ENCODE measurements at regions not wholly inside any gene's neighbourhood (a gene's known extent, or its start where the extent isn't known, plus 50 kb on each side); places are given as distances from the start of the nearest gene placed in this dataset.

- POLR2A ChIA-PET, result no interaction called here
- ATAC-seq, result no peak
- no peaks in the 10 kb centered on the region for H3K9me3 ChIP-seq (replicated peaks; ENCODE audit: control insufficient read depth, insufficient read depth, low read depth, low read length)
- no peak for FAIRE-seq
- no peak overlapping the region for H2AFZ ChIP-seq (ENCODE audit: low read depth, low read length)
- H4K20me1 ChIP-seq (replicated peaks; ENCODE audit: control insufficient read depth, insufficient read depth, low read length), result no peaks in the 10 kb centered on the region
- in situ Hi-C loops (cut with MboI), result no loop called here
- intact Hi-C loops (cut with micrococcal nuclease), result no loop called here
- 10% methylated on average over 1 of the region's 1 CpG for WGBS (ENCODE audit: insufficient coverage, low coverage, missing lambda C conversion rate)
- no peak overlapping the region for H3K9ac ChIP-seq (ENCODE audit: insufficient read depth in 1 of 2, low read depth in 2 of 2, low read length in 2 of 2)
- H3K79me2 ChIP-seq (ENCODE audit: control insufficient read depth, insufficient read depth, low read length), result no peaks in the 10 kb centered on the region
- no TSS peak for BruUV-seq (replicated peaks)
- CTCF ChIA-PET (ENCODE audit: low intra/inter-chr PET ratio), result no interaction called here
- no peak overlapping the region for H3K27ac ChIP-seq (ENCODE audit: extremely low read depth, low read depth, low read length)
- H3K4me1 ChIP-seq (replicated peaks in 1 of 2; ENCODE audit: control insufficient read depth in 2 of 2, insufficient read depth in 2 of 2, low read length in 2 of 2), result no peaks in the 10 kb centered on the region
- no peaks in the 10 kb centered on the region for H3K36me3 ChIP-seq (ENCODE audit: control insufficient read depth, insufficient read depth, low read length)
- no peak overlapping the region for H3K4me2 ChIP-seq (ENCODE audit: insufficient read depth, low read length)
- TF ChIP-seq ZNF644 (tag; IDR thresholded peaks at IDR 0.05; ENCODE audit: low read depth) (no peak), NR3C1 (CRISPR knock-in tag; IDR thresholded peaks at IDR 0.05) (no peak), ZNF174 (CRISPR knock-in tag; IDR thresholded peaks at IDR 0.05) (no peak), XRCC3 (IDR thresholded peaks at IDR 0.05) (no peak), MCM2 (IDR thresholded peaks at IDR 0.05; ENCODE audit: low read depth) (no peak), LCOR (CRISPR knock-in tag; IDR thresholded peaks at IDR 0.05) (no peak), C11orf30 (IDR thresholded peaks at IDR 0.05; ENCODE audit: low read depth) (no peak), ZNF707 (CRISPR knock-in tag; conservative IDR thresholded peaks at IDR 0.05) (no peak), EP400 (IDR thresholded peaks at IDR 0.05) (no peak), ZNF239 (CRISPR knock-in tag; IDR thresholded peaks at IDR 0.05) (no peak), SETDB1 (IDR thresholded peaks at IDR 0.05; ENCODE audit: low read length) (no peak), SRSF7 (optimal IDR thresholded peaks at IDR 0.05; ENCODE audit: low read depth, low read length) (no peak), ZNF76 (CRISPR knock-in tag; IDR thresholded peaks at IDR 0.05; ENCODE audit: borderline replicate concordance) (no peak), XRCC5 (IDR thresholded peaks at IDR 0.05; ENCODE audit: low read depth, low read length) (no peak), SMAD1 (IDR thresholded peaks at IDR 0.05; ENCODE audit: low read depth, low read length, partially characterized antibody) (no peak), IRF9 (tag; IDR thresholded peaks at IDR 0.05) (no peak)
- TF ChIP-seq, protein P1, sequence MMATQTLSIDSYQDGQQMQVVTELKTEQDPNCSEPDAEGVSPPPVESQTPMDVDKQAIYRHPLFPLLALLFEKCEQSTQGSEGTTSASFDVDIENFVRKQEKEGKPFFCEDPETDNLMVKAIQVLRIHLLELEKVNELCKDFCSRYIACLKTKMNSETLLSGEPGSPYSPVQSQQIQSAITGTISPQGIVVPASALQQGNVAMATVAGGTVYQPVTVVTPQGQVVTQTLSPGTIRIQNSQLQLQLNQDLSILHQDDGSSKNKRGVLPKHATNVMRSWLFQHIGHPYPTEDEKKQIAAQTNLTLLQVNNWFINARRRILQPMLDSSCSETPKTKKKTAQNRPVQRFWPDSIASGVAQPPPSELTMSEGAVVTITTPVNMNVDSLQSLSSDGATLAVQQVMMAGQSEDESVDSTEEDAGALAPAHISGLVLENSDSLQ (IDR thresholded peaks at IDR 0.05), result no peak
- TF ChIP-seq, protein P2, sequence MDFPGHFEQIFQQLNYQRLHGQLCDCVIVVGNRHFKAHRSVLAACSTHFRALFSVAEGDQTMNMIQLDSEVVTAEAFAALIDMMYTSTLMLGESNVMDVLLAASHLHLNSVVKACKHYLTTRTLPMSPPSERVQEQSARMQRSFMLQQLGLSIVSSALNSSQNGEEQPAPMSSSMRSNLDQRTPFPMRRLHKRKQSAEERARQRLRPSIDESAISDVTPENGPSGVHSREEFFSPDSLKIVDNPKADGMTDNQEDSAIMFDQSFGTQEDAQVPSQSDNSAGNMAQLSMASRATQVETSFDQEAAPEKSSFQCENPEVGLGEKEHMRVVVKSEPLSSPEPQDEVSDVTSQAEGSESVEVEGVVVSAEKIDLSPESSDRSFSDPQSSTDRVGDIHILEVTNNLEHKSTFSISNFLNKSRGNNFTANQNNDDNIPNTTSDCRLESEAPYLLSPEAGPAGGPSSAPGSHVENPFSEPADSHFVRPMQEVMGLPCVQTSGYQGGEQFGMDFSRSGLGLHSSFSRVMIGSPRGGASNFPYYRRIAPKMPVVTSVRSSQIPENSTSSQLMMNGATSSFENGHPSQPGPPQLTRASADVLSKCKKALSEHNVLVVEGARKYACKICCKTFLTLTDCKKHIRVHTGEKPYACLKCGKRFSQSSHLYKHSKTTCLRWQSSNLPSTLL (IDR thresholded peaks at IDR 0.05), result no peak
- TF ChIP-seq, protein P3, sequence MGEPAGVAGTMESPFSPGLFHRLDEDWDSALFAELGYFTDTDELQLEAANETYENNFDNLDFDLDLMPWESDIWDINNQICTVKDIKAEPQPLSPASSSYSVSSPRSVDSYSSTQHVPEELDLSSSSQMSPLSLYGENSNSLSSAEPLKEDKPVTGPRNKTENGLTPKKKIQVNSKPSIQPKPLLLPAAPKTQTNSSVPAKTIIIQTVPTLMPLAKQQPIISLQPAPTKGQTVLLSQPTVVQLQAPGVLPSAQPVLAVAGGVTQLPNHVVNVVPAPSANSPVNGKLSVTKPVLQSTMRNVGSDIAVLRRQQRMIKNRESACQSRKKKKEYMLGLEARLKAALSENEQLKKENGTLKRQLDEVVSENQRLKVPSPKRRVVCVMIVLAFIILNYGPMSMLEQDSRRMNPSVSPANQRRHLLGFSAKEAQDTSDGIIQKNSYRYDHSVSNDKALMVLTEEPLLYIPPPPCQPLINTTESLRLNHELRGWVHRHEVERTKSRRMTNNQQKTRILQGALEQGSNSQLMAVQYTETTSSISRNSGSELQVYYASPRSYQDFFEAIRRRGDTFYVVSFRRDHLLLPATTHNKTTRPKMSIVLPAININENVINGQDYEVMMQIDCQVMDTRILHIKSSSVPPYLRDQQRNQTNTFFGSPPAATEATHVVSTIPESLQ (CRISPR knock-in tag; IDR thresholded peaks at IDR 0.05), result no peak
- no peak overlapping the region for H3K4me3 ChIP-seq
- DNase-seq (ENCODE audit: extremely low read depth in 1 of 4, low spot score in 3 of 4), result no peak
- no peaks in the 10 kb centered on the region for H3K9me1 ChIP-seq (ENCODE audit: control insufficient read depth, insufficient read depth, low read length)
- no peaks in the 10 kb centered on the region for H3K27me3 ChIP-seq (ENCODE audit: control insufficient read depth in 2 of 2, insufficient read depth in 2 of 2, low read length in 2 of 2)
Measured at GRCh38 chr13:74977498-74977897, 504.5 kb downstream of the TBC1D4 start.

All from K562 (cell line).